A673 (cell line): ENCODE measurements at regions not wholly inside any gene's neighbourhood (a gene's known extent, or its start where the extent isn't known, plus 50 kb on each side); places are given as distances from the start of the nearest gene placed in this dataset.
"Not testable (repeated sequence)": the region's sequence is repeated elsewhere in the genome, so short reads cannot be mapped to it uniquely, and the experiment has no call there.

ENCODE experiments used
- EZH2 ChIP-seq: fragments of 200-600 bp; sonication (generic); IDR thresholded peaks from 2 replicates; pipeline ENCODE4 v1.6.1; 2017; ENCODE audit warnings: borderline replicate concordance, low read depth, mild to moderate bottlenecking, mixed read lengths, antibody characterized with exemption, low read length; ENCODE audit not compliant: poor library complexity, severe bottlenecking
- TF ChIP-seq, protein P1 (sequence below): fragments of 300-800, 200-600 bp; sonication (generic); conservative IDR thresholded peaks from 2 replicates; pipeline ENCODE4 v1.5.1; 2017; ENCODE audit warnings: low read depth, mild to moderate bottlenecking, antibody characterized with exemption, low read length, moderate library complexity, mixed read lengths

GRCh38 chr3:118540448-118540821, 494.2 kb downstream of the IGSF11 start:
- TF ChIP-seq, protein P1, sequence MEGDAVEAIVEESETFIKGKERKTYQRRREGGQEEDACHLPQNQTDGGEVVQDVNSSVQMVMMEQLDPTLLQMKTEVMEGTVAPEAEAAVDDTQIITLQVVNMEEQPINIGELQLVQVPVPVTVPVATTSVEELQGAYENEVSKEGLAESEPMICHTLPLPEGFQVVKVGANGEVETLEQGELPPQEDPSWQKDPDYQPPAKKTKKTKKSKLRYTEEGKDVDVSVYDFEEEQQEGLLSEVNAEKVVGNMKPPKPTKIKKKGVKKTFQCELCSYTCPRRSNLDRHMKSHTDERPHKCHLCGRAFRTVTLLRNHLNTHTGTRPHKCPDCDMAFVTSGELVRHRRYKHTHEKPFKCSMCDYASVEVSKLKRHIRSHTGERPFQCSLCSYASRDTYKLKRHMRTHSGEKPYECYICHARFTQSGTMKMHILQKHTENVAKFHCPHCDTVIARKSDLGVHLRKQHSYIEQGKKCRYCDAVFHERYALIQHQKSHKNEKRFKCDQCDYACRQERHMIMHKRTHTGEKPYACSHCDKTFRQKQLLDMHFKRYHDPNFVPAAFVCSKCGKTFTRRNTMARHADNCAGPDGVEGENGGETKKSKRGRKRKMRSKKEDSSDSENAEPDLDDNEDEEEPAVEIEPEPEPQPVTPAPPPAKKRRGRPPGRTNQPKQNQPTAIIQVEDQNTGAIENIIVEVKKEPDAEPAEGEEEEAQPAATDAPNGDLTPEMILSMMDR, result not testable (repeated sequence)
- not testable (repeated sequence) for TF ChIP-seq EZH2
